ENCODE measurements at regions not wholly inside any gene's neighbourhood (a gene's known extent, or its start where the extent isn't known, plus 50 kb on each side); places are given as distances from the start of the nearest gene placed in this dataset.

DNA sequence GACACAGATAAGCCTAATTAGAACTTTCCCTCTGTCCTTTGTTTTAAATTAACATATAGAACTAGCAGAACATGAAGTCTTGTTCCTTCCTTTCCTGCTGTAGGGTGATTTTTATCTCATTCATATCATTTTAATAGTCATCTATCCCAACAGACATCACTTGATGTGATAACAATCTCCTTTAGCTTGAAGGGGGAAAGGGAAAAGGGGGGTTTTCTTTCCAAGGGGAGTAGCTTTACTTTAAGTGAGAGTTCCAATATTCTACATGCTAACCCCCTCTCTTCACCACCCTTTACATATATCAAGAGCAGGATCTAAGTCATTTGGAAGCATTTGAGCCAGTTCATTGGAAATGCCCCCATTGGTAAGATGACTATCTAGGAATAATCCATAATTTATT, 241.9 kb downstream of the HHIPL2 start:
- TF ChIP-seq, protein P1, sequence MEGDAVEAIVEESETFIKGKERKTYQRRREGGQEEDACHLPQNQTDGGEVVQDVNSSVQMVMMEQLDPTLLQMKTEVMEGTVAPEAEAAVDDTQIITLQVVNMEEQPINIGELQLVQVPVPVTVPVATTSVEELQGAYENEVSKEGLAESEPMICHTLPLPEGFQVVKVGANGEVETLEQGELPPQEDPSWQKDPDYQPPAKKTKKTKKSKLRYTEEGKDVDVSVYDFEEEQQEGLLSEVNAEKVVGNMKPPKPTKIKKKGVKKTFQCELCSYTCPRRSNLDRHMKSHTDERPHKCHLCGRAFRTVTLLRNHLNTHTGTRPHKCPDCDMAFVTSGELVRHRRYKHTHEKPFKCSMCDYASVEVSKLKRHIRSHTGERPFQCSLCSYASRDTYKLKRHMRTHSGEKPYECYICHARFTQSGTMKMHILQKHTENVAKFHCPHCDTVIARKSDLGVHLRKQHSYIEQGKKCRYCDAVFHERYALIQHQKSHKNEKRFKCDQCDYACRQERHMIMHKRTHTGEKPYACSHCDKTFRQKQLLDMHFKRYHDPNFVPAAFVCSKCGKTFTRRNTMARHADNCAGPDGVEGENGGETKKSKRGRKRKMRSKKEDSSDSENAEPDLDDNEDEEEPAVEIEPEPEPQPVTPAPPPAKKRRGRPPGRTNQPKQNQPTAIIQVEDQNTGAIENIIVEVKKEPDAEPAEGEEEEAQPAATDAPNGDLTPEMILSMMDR (IDR thresholded peaks at IDR 0.05; ENCODE audit: low read depth, low read length), result no peak
- TF ChIP-seq EZH2phosphoT487 (IDR thresholded peaks at IDR 0.05; ENCODE audit: low read depth), result no peak
